ENCODE measurements at regions not wholly inside any gene's neighbourhood (a gene's known extent, or its start where the extent isn't known, plus 50 kb on each side); places are given as distances from the start of the nearest gene placed in this dataset.

DNA sequence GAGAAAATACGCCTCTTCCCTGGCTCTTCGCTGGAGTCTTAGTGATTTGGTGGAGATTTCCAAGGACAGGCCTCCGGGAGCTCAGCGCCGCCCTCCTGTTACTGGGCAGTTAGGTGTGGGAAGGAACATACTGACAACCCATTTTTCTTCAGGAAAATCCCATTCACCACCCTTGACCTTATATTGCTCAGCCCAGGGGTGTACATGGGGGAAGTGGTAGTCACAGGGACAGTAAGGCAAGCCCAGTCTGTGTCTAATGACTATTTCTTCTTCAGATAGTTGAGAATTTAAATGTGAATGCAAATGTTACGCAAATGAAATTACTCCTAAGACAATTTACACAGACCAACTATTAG, 119.4 kb downstream of the UQCRFS1 start:
- no peak for DNase-seq

DNA sequence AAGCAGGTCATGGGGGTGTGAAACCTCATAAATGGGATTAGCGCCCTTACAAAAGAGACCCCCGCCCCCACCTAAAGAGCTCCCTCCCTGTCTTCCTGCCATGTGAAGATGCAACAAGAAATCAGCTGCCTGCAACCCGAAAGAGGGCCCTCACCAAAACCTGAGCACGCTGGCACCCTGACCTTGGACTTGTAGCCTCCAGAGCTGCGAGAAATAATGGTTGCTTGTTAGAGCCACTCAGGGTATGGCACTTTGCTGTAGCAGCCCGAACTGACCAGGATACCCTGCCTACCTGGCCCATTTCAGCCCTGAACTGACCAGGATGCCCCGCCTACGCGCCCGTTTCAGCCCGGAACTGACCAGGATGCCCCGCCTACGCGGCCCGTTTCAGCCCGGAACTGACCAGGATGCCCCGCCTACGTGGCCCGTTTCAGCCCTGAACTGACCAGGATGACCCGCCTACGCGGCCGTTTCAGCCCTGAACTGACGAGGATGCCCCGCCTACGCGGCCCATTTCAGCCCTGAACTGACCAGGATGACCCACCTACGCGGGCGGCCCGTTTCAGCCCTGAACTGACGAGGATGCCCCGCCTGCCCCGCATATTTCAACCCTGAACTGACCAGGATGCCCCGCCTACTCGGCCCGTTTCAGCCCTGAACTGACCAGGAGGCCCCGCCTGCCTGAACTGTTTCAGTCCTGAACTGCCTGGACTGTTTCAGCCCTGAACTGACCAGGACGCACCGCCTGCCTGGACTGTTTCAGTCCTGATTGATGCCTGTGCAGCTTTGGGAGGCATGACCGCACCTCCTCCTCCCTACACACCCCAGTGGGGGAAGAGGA, 120.0 kb downstream of the UQCRFS1 start:
- DNase-seq, result no peak

DNA sequence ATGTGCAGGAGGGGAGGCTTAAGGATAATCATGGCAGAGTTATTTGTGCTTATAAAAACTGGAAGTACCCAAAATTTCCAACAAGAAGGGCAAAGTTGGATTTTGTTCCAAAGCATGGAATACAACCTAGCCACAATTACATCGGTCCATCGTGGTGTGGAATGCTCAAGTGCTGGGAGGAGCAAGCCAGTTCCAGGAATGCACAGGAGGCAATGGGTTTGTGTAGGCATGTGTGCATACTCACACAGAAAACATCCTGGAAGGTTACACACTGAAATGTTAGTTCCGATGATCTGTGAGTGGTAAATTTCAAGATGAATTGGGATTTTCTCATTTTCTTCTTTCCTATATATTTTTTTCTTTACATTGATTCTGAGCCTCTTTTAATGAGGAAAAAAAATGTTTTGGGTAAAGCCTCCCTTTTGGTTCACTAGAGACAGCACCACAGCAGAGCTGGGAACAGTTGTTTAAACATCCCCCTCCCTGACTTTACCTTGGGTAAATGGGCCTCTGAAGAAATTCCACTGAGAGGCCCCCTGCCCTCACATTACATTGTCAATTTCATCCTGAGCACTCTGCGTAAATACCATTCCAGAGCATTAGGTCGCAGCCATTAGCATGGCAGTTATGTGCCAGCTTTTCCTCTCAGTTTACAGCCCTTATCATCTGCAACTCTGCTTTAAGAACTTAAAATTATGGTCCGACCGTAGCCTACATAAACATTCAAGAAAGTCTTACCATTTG, 122.0 kb downstream of the UQCRFS1 start:
- DNase-seq, result no peak

DNA sequence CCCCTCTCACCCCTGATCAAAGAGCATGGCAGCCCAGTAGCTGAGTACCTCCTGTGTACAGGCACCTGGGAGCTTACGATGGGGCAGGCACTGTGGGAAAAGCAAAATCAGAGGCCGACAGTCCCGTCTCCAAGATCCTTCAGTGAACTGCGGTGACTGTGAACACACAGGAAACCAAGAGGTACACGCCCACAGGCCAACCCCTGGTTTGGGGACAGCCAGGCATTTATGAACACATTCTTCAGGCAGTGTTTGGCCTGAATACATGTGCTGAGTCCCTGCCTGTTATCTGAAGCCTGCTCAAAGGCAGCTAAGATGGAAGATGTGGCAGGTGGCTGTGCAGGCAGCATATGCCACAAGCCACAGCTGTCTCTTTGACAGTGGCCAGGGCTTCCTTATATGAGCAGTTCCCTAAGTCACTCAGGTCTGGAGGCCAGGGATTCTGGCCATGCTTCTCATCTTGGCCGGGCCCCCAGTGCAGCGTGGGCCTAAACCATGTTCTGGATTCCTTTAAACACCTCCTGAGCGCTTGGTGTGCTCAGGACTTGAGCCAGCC, 123.6 kb downstream of the UQCRFS1 start:
- DNase-seq, result no peak

DNA sequence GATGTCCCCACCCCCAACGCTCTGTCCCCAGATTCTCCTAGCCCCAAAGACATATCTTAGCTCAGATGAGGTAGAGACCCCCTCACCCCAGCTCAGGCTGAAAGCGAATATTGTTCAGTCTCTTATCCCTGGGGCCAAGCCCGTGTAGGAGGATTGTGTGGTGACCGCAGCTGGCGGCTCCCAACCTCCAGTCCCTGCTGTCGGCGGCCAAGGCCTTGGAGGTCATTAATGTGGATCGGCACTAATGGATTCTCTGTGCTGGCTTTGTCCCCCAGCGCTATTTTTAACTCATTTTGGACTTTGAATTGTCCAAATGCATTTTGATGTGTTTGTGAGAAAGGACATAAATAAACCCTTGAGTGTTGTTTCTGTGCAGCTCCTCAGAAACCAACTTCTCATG, 124.2 kb downstream of the UQCRFS1 start:
- DNase-seq, result no peak

DNA sequence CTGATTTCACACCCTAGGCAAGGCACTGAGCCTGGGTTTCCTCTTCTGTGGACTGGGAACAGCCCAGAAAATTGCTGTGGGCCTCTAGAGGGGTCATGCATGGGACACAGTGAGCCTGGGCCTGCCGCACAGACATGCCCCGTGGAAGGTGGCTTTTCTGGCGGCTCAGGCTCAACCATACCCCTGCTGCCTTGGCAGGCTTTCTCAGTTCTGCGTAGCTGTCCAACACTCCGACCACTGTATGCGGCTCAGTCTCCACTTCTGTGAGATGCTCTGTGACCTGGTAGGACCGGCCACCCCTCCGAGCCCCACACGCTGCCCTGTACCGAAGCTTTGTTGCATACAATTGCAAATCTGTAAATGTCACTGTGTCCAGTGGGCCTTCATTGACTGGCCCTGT, 126.3 kb downstream of the UQCRFS1 start:
- DNase-seq, result no peak

DNA sequence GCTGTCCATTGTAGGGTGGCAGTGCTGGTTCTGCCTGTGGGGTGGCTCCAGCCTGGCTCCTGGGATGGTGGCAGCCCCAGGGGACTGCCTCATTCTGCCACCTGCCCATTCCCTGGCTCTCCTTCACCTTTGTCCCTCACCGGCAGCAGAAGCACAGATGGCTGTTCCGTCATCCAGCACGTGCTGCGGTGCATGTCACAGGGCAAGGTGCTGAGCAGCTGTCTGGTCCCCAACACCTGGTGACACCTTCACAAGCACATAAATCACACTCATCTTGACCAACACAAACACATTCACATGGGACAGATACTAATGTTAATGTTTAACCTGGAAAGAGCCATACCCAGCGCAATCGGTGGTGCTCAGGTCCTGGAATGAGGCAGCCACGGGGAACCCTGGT, 126.8 kb downstream of the UQCRFS1 start:
- no peak for DNase-seq

DNA sequence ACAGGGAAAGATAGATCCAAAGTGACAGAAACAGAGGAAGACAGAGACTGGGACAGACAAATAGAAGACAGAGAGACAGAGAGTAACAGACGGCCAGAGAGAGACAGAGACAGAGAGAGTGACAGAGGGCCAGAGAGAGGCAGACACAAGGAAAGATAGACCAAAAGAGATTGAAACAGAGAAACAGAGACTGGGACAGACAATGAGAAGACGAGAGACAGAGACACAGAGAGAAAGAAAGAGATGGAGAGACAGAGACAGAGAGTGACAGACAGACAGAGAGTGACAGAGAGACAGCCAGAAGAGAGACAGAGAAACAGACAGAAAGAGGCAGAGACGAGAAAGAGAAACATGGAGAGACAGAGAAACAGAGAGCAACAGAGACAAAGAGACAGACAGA, 127.3 kb downstream of the UQCRFS1 start:
- DNase-seq, result no peak

DNA sequence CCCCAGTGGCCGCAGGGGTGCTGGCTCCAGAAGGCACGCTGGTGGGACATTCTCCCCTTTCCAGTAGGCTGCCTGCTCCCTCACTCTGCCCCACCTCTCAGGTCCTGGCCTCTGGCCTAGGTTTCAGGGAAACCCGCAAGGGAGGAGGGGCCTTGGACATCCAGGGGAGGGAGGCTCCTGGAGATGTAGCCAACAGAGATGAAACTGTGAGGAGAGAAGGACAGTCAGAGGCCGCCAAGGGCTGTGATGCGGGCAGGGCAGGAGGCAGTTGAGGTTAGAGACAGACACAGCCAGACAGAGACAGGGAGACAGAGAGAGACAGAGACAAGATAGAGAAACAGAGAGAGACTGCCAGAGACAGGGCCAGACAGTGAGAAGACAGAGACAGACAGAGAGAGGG, 127.7 kb downstream of the UQCRFS1 start:
- no peak for DNase-seq

DNA sequence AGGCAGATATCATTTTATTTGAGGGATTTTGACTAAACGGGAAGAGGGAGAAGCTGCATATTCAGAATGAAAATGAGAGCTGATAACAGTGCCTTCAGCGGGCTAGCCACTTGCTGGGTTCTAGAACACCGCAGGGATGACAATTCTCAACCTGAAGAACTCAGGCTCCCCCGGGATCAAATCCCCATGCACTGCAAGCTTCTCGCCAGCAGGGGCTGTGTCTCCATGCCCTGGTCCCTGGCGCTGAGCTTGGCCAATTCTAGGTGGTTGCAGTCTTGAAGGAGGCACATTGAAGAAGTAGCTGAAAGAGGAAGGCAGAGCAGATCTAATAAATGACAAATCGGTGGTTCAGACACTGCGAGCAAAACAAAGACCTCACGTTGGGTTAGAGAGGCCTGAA, 128.7 kb downstream of the UQCRFS1 start:
- DNase-seq, result no peak

DNA sequence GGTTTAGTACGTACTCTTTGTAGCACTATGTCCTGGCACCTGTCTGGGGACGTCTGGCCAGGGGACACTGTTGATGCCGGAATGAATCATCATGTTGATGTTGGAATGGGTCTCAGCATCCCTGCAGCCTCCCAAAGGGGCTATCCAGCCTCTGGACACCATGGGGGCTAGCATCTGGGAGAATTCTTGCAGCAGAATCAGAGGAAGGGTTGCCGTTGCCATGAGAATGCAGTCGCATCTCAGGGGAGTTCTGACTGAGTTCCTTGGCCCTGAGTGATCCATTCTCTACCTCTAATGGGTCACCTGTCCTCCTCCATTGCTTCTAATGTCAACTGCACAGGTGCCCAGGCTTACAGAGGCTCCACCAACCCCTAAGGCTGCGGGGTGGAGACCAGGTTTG, 129.1 kb downstream of the UQCRFS1 start:
- no peak for DNase-seq

DNA sequence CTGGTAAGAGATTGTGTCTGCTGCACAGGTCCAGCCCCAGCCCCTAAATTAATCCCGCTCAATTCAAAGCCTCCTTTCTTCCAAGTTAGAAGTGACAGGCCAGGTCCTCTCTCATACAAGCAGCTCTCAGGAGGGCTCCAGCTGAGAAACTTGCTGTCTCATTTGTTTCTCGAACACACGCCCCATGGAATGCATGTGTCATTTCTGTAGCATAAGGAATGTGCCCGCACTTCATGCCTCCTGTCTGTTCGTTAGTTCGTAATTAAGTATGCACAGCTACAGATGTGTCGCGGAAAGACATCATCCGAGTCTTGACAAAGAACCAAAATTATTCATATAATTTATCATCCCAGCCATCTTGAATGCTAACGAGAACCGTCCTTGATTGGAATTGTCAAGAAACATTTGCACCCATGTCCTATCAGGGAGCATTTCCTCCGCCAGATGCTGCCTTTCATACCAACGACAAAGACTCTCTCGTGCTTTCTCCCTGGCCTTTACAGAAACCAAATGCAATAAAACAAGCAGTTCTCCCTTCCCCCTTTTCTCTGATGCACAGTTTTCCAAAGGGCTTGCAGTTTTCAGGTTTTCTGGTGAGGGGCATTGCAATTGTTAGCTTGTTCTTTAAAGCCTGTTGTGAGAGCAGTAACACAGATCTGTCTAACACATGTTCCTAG, 133.5 kb downstream of the UQCRFS1 start:
- no peak for DNase-seq

DNA sequence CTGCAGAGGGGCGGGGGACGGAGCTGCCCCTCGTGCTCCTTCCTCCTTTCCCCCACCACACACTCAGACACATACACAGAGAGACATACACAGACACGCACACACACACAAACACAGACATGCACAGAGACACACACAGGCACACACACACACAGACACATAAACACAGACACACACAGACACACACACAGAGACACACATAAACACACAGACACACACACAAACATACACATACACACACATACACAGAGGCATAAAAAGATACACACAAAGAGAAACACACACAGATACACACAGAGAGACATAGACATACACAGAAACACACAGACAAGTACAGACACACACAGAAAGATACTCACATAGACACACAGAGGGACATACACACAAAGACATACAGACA, 136.0 kb downstream of the UQCRFS1 start:
- DNase-seq, result no peak

DNA sequence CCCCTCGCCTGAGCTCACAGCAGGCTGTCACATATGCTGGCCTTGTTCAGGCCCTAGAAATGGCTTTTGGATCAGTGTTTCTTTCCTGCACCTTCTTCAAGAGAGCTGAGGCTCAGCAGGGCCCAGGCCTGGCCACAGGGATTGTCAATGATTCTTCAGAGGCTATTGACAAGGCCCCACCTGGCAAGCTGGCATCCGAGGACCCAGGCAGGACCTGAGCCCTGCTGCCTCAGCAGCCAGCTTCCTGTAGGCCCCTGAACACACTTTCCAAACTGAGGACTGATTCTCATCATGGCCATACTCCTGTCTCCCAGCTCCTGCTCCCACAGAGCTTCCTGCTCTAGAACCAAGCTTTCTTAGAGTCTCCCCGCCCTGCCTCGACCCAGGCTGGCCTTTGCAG, 136.8 kb downstream of the UQCRFS1 start:
- DNase-seq, result no peak

DNA sequence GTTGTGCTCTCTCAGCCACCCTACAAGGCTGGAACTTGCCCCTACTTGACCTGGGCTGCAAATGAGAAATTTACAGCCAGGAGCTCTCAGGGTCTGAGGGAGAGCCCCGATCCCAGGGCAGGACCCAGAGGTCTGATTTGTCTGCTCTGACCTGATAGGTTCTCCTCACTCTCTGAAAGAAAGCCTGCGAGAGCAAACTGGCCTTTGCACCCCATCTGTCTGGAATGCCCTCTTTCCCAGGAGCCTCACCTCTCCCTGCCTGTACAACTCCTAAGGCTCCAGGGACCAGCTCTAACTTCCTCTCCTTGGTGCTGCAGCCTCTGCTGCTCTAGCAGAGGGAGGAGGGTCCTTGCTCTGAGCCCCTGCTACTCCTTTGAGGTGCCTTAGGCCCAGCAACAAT, 137.8 kb downstream of the UQCRFS1 start:
- DNase-seq, result no peak

DNA sequence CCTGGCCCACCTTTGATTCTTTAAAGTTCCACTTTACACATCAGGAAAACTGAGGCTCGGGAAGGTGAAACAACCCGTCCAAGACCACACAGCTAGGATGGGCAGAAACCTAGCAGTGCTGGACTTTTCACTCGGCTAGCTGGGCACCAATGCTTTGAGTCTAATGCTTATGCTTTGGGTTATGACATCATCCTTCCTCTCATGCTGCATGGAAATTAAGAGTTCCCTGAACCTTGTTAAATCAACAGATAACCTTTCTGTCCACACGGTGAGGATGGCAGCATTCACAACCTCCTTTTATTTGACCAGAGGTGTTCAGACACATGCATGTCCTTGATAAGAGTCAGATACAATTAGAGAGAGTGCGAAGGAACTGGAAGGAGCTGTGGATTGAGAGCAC, 138.4 kb downstream of the UQCRFS1 start:
- DNase-seq, result no peak

DNA sequence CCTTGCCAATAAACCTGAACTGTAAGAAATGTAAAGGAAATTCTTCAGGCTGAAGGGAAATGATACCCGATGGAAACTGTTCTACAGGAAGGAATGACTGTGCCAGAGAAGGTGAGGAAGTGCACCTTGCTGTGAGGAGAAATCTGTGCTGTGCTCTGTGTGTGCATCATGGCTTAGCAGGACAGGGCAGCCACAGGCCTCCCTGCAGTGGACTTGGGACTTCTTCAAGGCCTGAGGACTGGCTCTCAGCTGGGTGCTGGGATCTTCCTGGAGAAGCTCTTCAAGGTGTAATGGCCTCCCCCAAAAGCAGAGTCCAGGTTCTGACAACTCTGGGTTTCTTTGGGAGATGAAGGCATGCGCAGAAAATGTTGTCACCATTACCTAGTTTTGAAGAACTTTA, 145.1 kb downstream of the UQCRFS1 start:
- DNase-seq, result no peak

DNA sequence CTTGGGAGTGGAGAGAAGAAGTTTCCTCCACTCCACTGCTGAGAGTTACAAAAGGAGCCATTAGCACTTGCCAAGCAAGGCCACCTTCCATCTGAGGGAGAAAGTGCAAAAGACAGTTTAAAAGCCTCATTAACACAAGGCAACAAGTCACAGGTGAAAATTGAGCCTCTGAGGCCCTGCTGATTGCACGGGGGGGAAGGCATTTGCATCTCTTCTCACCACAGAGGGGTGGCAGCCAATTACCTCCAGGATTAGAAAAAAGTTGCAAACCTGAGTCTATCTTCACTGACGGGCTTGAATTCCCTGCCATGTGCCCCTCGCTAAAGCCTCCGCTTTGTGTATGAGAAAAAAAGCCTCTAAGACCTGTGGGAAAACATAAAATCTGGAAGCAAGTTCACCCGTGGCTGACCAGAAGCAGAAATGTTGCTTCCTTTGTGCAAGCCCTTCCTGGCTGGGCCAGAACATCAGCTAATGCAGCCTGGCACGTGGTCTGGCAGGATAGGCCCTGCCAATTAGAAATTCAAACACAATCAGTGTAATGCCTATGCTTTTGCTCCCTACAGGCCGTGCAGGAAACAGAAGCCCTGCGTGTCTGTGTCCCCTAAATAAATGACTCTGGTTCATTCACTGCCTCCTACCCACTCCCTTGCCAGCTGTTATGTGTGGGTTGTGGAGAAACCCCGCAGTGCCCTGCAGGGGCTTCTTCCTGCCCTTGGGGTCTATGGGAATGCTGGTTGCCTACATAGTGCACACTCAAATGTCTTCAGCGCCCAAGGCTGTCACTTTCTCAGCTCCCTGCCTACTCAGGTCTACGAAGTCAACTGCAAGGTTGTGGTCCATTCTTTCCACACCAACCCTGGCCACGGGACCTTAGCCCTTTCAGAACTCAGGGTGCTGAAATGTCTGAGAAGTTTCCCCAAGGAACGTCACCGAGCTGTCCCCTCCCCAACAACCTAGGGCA, 150.2 kb downstream of the UQCRFS1 start:
- no peak for DNase-seq

DNA sequence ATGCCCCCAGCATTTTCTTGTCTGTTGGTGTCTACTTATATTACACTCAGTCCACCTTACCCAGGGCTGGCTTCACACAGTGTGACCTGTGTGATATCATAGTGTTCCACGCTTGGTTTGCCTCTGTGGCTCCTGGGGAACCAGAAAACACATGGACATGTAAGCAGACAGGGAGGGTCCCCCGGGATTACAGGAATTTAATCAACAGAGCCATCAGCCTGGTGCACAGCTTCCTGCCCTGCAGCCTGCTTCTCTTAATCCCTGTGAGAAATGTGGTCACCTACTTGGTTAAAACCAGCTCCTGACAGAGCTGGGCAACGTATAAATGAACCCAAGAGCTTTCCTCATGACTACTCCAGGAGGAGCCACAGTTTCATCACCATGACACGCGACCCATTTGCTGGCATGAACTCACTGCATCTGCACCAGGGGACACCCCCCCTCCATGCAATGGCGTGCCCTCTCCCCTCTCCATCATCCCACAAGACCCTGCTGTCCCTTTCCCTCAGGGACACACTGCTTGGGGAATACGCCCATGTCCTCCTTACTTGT, 152.1 kb downstream of the UQCRFS1 start:
- no peak for DNase-seq

DNA sequence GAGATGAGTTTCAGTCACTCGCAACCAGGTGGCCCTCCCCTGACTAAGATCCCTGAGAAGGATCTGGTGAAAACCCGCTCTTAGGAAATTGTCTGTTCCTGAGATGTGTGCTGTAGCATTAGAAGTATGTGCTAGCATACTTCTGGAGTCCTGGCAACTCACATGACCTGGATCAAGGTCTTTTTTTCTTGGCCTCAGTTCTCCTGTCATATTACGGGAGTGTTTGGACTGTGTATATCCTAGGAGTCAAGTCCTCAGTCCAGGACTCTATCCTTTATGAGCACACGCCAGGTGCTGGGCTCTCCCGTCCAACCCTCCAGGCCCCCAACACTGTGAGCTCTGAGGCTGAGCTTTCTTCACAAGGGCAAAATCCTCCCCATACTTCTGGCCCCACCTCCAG, 156.4 kb downstream of the UQCRFS1 start:
- no peak for DNase-seq

DNA sequence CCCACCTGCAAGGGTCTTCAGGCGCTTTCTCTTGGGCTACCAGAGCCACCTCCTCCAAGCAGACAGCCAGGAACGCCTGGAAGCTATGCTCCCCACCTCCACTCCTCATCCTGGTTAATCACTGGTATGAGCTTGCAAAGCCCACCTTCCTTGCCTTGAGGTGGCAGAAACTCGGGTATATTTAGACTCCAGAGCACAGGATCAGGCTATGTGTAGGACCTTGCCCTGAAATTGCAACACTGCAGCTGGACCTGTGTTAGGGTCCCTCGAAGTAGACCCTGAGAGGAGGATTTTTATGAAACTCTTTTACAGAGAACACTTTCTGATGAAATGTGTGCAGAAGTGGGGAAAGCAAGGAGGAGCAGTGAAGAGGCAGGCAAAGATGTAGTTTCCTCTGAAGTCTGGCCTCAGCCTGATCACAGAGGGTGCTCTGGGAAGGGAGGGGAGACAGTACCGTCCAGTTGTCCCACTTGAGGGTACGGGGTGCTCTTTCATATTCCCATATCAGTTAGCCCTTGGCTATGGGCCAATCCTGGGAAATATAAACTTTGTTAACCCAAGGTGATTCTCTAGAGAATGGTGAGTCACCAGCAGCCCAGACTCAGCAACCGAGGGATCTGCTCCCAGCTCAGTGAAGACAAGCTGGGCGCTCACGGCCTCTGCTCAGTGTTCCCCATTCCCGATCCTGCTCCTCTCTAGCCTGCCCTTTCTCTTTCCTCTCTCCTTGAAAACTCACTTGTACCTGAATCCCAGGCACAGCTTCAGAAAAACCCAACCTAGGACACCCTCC, 157.9 kb downstream of the UQCRFS1 start:
- DNase-seq, result no peak

Measured in T1000 (cell line).